HCT116 (cell line): ENCODE measurements at regions not wholly inside any gene's neighbourhood (a gene's known extent, or its start where the extent isn't known, plus 50 kb on each side); places are given as distances from the start of the nearest gene placed in this dataset.

Experiments
- ATAC-seq: fragments of 200-7000 bp; cut with Tn5 transposase; 2 replicates; pipeline ENCODE4 v1.9.1; 2020; ENCODE audit warnings: mild to moderate bottlenecking, moderate library complexity
- BruUV-seq: library from RNA; stranded (reverse); fragments of 400-500 nt; replicated peaks from 2 replicates; lab custom pipeline; 2021; lab: Mats Ljungman, UMichigan
- CTCF ChIA-PET: fragments of 300-600 bp; sonication (Branson Sonifier 250); formaldehyde crosslinking; loops from one replicate; lab custom pipeline; 2021; ENCODE audit warnings: antibody characterized with exemption; lab: Charles Lee
- POLR2A ChIA-PET: fragments of 300-600, 350-600 bp; sonication (Branson Sonifier 250); formaldehyde crosslinking; loops from one replicate; lab custom pipeline; 2021; ENCODE audit warnings: antibody characterized with exemption; lab: Charles Lee
- RAD21 ChIA-PET, 2 experiments: fragments of 300-600 bp; sonication (Branson Sonifier 250); formaldehyde crosslinking; loops; one replicate each; lab custom pipeline; 2023; ENCODE audit warnings: low total read pairs in 2 of 2; ENCODE audit not compliant: uncharacterized antibody in 2 of 2, unreplicated experiment in 2 of 2, low non-redundant PET in 1 of 2; lab: Charles Lee
- DNase-seq: peaks from one replicate; pipeline ENCODE4 v3.0.0-alpha.2; 2010; ENCODE audit warnings: low read depth, low spot score
- H2AFZ ChIP-seq: fragments of 200-600 bp; shearing (Covaris generic), sonication (generic); 2 replicates; pipeline ENCODE4 v1.6.1; 2017; ENCODE audit warnings: low read depth, mixed run types, mixed read lengths, antibody characterized with exemption, low read length; ENCODE audit not compliant: poor library complexity, severe bottlenecking
- H3K27ac ChIP-seq: 2 replicates; pipeline ENCODE4 v1.5.1; 2012; ENCODE audit warnings: low read depth, low read length
- H3K27me3 ChIP-seq: fragments of 200-600 bp; sonication (generic); 2 replicates; pipeline ENCODE4 v1.6.1; 2016; ENCODE audit warnings: mixed run types, low read length, mixed read lengths; ENCODE audit not compliant: insufficient read depth
- H3K36me3 ChIP-seq, 2 experiments: fragments of 200-500 bp in 1 of 2; fragments of 200-600 bp in 1 of 2; sonication (Bioruptor generic) in 1 of 2; sonication (generic) in 1 of 2; 2 replicates each; pipeline versions ENCODE4 v1.5.1 to v1.6.1; 2014 to 2016; ENCODE audit warnings: low read length in 2 of 2, inconsistent platforms in 1 of 2, mixed read lengths in 1 of 2, mixed run types in 1 of 2; ENCODE audit not compliant: insufficient read depth in 2 of 2, control insufficient read depth in 1 of 2
- H3K4me1 ChIP-seq, 2 experiments: fragments of 200-600 bp in 1 of 2; sonication (generic) in 1 of 2; 2 replicates each; pipeline versions ENCODE4 v1.5.1 to v1.6.1; 2012 to 2017; ENCODE audit warnings: low read length in 2 of 2, inconsistent platforms in 1 of 2, mild to moderate bottlenecking in 1 of 2, mixed read lengths in 1 of 2, mixed run types in 1 of 2, moderate library complexity in 1 of 2; ENCODE audit not compliant: insufficient read depth in 2 of 2, control insufficient read depth in 1 of 2
- H3K4me2 ChIP-seq: fragments of 200-600 bp; sonication (generic); 2 replicates; pipeline ENCODE4 v1.6.1; 2017; ENCODE audit warnings: mixed run types, low read length, mixed read lengths
- H3K4me3 ChIP-seq, 2 experiments: fragments of 200-600 bp in 1 of 2; sonication (generic) in 1 of 2; replicated peaks in 1 of 2; 2 replicates each; pipeline ENCODE4 v1.5.1; 2011 to 2016; ENCODE audit warnings: low read length in 2 of 2, control low read depth in 1 of 2, low read depth in 1 of 2, mild to moderate bottlenecking in 1 of 2, mixed read lengths in 1 of 2, mixed run types in 1 of 2
- H3K79me2 ChIP-seq: fragments of 200-600 bp; sonication (generic); 2 replicates; pipeline ENCODE4 v1.6.1; 2017; ENCODE audit warnings: mild to moderate bottlenecking, mixed run types, low read length, moderate library complexity, mixed read lengths; ENCODE audit not compliant: insufficient read depth
- H3K9ac ChIP-seq: fragments of 200-600 bp; sonication (generic); 2 replicates; pipeline ENCODE4 v1.6.1; 2016; ENCODE audit warnings: low read length, mixed read lengths
- H3K9me2 ChIP-seq: fragments of 200-600 bp; sonication (generic), shearing (Covaris generic); 2 replicates; pipeline ENCODE4 v1.6.1; 2017; ENCODE audit warnings: mixed run types, mild to moderate bottlenecking, moderate library complexity; ENCODE audit not compliant: insufficient read depth
- H3K9me3 ChIP-seq, 2 experiments: fragments of 200-500 bp in 1 of 2; fragments of 200-600 bp in 1 of 2; sonication (Bioruptor generic) in 1 of 2; sonication (generic) in 1 of 2; 2 replicates each; pipeline ENCODE4 v1.6.1; 2014 to 2017; ENCODE audit warnings: low read length in 2 of 2, mixed read lengths in 2 of 2, inconsistent platforms in 1 of 2, low read depth in 1 of 2, mild to moderate bottlenecking in 1 of 2, mixed run types in 1 of 2, moderate library complexity in 1 of 2; ENCODE audit not compliant: control insufficient read depth in 1 of 2, insufficient read depth in 1 of 2
- H4K20me1 ChIP-seq: fragments of 200-600 bp; sonication (generic), shearing (Covaris generic); 2 replicates; pipeline ENCODE4 v1.6.1; 2017; ENCODE audit warnings: mixed run types, mild to moderate bottlenecking, moderate library complexity; ENCODE audit not compliant: insufficient read depth
- ATF3 ChIP-seq: IDR thresholded peaks from 2 replicates; pipeline ENCODE4 v1.6.1; 2012
- ELF1 ChIP-seq: IDR thresholded peaks from 2 replicates; pipeline ENCODE4 v1.6.1; 2012; ENCODE audit warnings: low read depth, borderline replicate concordance
- EZH2 ChIP-seq: fragments of 200-600 bp; sonication (generic); IDR thresholded peaks from 2 replicates; pipeline ENCODE4 v1.6.1; 2017; ENCODE audit warnings: antibody characterized with exemption, mixed run types
- FOSL1 ChIP-seq: IDR thresholded peaks from 2 replicates; pipeline ENCODE4 v1.6.1; 2012; ENCODE audit warnings: low read depth
- JUND ChIP-seq: IDR thresholded peaks from 2 replicates; pipeline ENCODE4 v1.6.1; 2012
- POLR2A ChIP-seq: IDR thresholded peaks from 2 replicates; pipeline ENCODE4 v1.7.0; 2011; ENCODE audit warnings: borderline replicate concordance; ENCODE audit not compliant: insufficient read depth, insufficient read length; ENCODE audit errors: extremely low read depth
- POLR2AphosphoS5 ChIP-seq: IDR thresholded peaks from 2 replicates; pipeline ENCODE4 v1.6.1; 2011; ENCODE audit warnings: mild to moderate bottlenecking, low read depth, low read length, moderate library complexity
- RAD21 ChIP-seq: IDR thresholded peaks from 2 replicates; pipeline ENCODE4 v1.6.1; 2012; ENCODE audit warnings: low read depth, mild to moderate bottlenecking
- SP1 ChIP-seq: IDR thresholded peaks from 2 replicates; pipeline ENCODE4 v1.6.1; 2012; ENCODE audit warnings: low read depth
- SRF ChIP-seq: IDR thresholded peaks from 2 replicates; pipeline ENCODE4 v1.6.1; 2012; ENCODE audit warnings: low read depth
- ZFX ChIP-seq: fragments of 450-650 bp; IDR thresholded peaks from 2 replicates; pipeline ENCODE4 v1.6.1; 2017
- ZNF274 ChIP-seq: fragments of 200-500 bp; sonication (Bioruptor generic); IDR thresholded peaks from 2 replicates; pipeline ENCODE4 v1.6.1; 2014; ENCODE audit warnings: mild to moderate bottlenecking, low read depth, low read length, inconsistent platforms
- intact Hi-C: fragments of 100-400 bp; cut with micrococcal nuclease; formaldehyde crosslinking; loops from 2 replicates; pipeline ENCODE4 v1.10.0; 2022
- TF ChIP-seq, protein P1 (sequence below): IDR thresholded peaks from 2 replicates; pipeline ENCODE4 v1.6.1; 2011; ENCODE audit warnings: mild to moderate bottlenecking, low read length, moderate library complexity; ENCODE audit not compliant: insufficient replicate concordance; ENCODE audit errors: extremely low read depth

DNA sequence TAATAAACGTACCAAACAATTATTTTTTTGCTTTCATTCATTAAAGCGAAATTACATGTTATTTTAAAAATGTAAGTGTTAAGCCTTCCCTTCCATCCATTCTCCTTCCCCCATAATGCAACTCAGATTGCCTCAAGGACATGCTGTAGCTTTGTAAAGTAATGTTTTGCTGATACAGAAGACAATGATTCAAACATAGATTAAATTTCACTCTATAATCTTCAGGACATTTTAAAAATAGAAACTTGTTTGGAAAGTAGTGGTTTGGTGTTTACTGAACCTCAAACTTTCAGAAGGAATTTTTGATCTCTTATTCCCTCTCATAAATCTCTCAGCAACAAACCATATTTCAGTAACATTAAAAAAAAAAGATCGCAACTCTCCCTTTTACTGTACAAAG lies 350.9 kb upstream of the HSF2 start:
- POLR2A ChIA-PET = no interaction called here
- CTCF ChIA-PET = no interaction called here
- DNase-seq = no peak
- no peak for TF ChIP-seq ZFX
- no peak for TF ChIP-seq RAD21
- TF ChIP-seq SP1 = no peak
- no peak for TF ChIP-seq POLR2AphosphoS5
- TF ChIP-seq, protein P1, sequence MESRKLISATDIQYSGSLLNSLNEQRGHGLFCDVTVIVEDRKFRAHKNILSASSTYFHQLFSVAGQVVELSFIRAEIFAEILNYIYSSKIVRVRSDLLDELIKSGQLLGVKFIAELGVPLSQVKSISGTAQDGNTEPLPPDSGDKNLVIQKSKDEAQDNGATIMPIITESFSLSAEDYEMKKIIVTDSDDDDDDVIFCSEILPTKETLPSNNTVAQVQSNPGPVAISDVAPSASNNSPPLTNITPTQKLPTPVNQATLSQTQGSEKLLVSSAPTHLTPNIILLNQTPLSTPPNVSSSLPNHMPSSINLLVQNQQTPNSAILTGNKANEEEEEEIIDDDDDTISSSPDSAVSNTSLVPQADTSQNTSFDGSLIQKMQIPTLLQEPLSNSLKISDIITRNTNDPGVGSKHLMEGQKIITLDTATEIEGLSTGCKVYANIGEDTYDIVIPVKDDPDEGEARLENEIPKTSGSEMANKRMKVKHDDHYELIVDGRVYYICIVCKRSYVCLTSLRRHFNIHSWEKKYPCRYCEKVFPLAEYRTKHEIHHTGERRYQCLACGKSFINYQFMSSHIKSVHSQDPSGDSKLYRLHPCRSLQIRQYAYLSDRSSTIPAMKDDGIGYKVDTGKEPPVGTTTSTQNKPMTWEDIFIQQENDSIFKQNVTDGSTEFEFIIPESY = no peak
- no peak for TF ChIP-seq ELF1
- TF ChIP-seq, all 23 proteins: peak for 0
- peak overlapping the region; percentile 39 for H3K4me2 ChIP-seq
- H3K9me3 ChIP-seq = no peaks in the 10 kb centered on the region
- H3K36me3 ChIP-seq = no peaks in the 10 kb centered on the region
- RAD21 ChIA-PET = no interaction called here
- H2AFZ ChIP-seq = peak overlapping the region; percentile 94
- no peaks in the 10 kb centered on the region for H4K20me1 ChIP-seq
- H3K27ac ChIP-seq = no peak overlapping the region
- BruUV-seq = no TSS peak
- no peaks in the 10 kb centered on the region for H3K9me2 ChIP-seq
- no peaks in the 10 kb centered on the region for H3K27me3 ChIP-seq
- H3K79me2 ChIP-seq = no peaks in the 10 kb centered on the region
- no peak overlapping the region for H3K9ac ChIP-seq
- ATAC-seq = no peak
- H3K4me1 ChIP-seq = no peaks in the 10 kb centered on the region
- peak overlapping the region in 1 of 2 experiments; percentile 16; a peak in 1 of 4 replicates for H3K4me3 ChIP-seq
- intact Hi-C loops = no loop called here

DNA sequence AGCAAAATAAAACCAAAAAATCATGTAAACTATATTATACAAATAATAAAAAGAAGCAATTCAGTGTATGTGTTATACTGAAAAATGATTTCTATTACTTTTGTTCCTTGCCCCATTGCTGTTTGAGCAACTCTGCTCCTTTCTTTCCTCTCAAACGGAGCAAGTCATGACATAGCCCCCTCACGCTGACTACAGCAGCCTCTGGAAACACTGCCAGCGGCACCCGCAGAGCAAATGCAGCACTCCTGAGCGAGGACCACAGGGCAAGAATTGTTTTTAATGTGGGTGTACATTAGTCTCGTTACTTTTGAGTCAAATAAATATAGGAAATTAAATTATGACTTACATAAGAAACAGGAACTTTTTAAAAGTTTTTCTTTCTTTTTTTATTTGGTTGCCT lies 350.1 kb upstream of the HSF2 start:
- no peaks in the 10 kb centered on the region for H3K27me3 ChIP-seq
- H3K4me1 ChIP-seq = no peaks in the 10 kb centered on the region
- no TSS peak for BruUV-seq
- no peak for TF ChIP-seq EZH2
- TF ChIP-seq ATF3 = no peak
- TF ChIP-seq FOSL1 = no peak
- no peak for TF ChIP-seq ZNF274
- TF ChIP-seq JUND = no peak
- TF ChIP-seq, protein P1 = no peak
- no peak for TF ChIP-seq SRF
- TF ChIP-seq POLR2AphosphoS5 = no peak
- no peak for TF ChIP-seq POLR2A
- no peaks in the 10 kb centered on the region for H4K20me1 ChIP-seq
- no peaks in the 10 kb centered on the region for H3K36me3 ChIP-seq
- CTCF ChIA-PET = no interaction called here
- H3K9ac ChIP-seq = no peak overlapping the region
- H3K27ac ChIP-seq = no peak overlapping the region
- intact Hi-C loops = no loop called here
- no peaks in the 10 kb centered on the region for H3K79me2 ChIP-seq
- peak overlapping the region; percentile 39 for H3K4me2 ChIP-seq
- H3K4me3 ChIP-seq = 0 out of 4 replicates have a peak overlapping the region, but pooled peaks of 1 of the 2 experiments have one; percentile 16
- ATAC-seq (no peak), DNase-seq (no peak)
- POLR2A ChIA-PET = no interaction called here
- no peaks in the 10 kb centered on the region for H3K9me2 ChIP-seq
- H2AFZ ChIP-seq = peak overlapping the region; percentile 94
- no peaks in the 10 kb centered on the region for H3K9me3 ChIP-seq
- RAD21 ChIA-PET = no interaction called here
